GM12874 (cell line): ENCODE measurements at regions not wholly inside any gene's neighbourhood (a gene's known extent, or its start where the extent isn't known, plus 50 kb on each side); places are given as distances from the start of the nearest gene placed in this dataset.

Source experiments
- TF ChIP-seq, protein P1 (sequence below): IDR thresholded peaks from 2 replicates; pipeline ENCODE4 v1.5.1; 2011; ENCODE audit warnings: low read depth, mild to moderate bottlenecking, control low read depth, low read length, moderate library complexity; ENCODE audit not compliant: insufficient read depth

DNA sequence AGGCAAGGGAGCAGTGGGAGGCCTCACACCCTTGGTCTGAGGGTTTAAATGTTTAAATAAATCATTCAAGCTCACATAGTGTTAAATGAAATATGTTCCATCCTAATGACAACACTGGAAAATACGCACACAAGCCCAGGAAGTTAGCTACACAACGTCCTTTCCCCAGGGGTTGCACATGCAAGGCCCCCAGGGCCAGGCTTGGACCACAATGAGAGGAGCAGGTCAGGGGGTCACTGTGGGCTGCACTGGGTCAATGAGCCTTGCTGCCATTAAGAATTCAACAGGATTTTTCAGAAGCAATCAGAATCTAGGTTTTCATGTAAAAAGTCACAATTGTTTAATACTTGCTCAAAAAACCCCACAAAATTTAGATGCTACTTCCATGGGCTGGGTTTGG lies 64.9 kb upstream of the ADCY1 start:
- TF ChIP-seq, protein P1, sequence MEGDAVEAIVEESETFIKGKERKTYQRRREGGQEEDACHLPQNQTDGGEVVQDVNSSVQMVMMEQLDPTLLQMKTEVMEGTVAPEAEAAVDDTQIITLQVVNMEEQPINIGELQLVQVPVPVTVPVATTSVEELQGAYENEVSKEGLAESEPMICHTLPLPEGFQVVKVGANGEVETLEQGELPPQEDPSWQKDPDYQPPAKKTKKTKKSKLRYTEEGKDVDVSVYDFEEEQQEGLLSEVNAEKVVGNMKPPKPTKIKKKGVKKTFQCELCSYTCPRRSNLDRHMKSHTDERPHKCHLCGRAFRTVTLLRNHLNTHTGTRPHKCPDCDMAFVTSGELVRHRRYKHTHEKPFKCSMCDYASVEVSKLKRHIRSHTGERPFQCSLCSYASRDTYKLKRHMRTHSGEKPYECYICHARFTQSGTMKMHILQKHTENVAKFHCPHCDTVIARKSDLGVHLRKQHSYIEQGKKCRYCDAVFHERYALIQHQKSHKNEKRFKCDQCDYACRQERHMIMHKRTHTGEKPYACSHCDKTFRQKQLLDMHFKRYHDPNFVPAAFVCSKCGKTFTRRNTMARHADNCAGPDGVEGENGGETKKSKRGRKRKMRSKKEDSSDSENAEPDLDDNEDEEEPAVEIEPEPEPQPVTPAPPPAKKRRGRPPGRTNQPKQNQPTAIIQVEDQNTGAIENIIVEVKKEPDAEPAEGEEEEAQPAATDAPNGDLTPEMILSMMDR, result no peak

DNA sequence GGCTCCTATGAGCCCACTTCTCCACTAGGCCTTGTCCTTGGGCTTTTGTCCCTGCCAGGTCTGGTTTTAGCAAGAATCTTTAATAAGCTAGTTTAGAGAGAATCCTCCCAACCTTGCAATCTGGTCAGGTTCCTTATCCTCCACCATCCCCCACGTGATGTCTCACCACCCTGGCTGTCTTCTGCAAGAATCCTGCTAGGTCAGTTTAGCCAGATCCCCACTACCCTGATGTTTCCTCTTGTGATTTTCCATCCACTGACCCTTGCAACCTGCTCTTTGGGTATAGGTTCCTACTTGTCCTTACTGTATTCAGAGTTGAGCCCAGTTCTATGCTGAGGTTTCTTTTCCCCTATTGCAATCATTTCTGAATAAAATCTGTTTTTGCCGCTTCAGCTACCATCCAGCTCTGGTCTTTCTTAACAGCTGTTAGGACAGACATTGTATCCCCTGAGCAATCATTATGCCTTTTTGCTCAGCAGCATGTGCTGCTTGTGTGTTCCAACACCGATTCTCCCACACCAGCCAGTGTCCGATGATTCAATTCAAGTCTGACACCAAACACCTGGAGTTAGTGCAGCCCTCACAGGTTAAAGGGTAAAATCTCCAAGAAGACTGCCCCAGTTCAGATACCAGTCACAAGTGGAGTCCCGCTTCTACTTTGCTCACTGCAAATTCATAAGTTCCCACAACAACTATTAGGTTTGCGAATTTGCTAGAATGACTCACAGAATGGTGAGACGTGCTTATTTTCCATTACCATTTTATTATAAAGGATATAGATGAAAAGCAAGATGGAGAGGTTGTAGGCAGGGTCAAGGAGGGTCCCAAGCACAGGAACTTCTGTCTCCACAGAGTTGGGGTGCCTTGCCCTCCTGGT lies 62.2 kb upstream of the ADCY1 start:
- TF ChIP-seq, protein P1, result no peak

DNA sequence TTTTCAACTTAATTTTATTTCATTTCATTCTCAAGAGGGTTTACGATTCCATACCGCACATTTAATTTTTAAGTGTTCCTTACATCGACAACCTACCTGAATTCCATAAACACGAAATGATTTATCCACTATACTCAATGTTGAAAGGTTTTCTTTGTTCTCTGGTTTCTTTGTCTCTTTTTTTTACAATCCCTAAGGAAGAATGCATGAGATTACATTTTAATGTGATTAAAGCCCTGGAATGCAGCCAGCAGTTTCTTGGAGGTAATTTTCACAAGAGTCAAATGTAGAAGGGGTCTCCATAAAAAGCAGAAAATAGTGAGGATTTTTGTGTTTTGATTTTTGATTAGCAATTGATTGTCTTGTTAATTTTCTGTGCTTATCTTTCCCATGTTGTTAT lies 59.2 kb upstream of the ADCY1 start:
- TF ChIP-seq, protein P1, result no peak

DNA sequence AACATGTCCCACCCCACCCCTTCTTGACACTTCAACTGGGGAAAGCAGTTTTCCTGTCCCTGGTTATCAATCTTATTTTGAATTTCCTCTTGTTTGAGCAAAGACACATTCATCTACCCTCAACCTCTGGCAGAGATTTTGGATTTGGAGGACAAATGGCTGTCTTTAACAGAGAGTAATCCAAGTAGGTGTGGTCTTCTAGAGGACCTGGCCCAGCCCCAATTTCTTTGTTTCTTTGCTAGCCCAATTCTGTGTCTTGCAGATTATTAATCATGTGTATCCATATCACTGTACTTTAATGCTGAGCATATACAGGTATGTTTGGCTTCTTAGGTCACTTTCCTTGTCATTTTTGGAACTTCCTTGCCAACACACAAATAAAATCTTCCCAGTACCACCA lies 58.8 kb upstream of the ADCY1 start:
- TF ChIP-seq, protein P1, result no peak
